ENCODE measurements at regions not wholly inside any gene's neighbourhood (a gene's known extent, or its start where the extent isn't known, plus 50 kb on each side); places are given as distances from the start of the nearest gene placed in this dataset.
"Not testable (repeated sequence)": the region's sequence is repeated elsewhere in the genome, so short reads cannot be mapped to it uniquely, and the experiment has no call there.

GRCh38 chr9:64016845-64017406, 1268.1 kb downstream of the FOXD4L5 start:
- H3K4me1 ChIP-seq (ENCODE audit: control insufficient read depth in 2 of 2, insufficient read depth in 2 of 2, low read length in 2 of 2); H3K36me3 Mint-ChIP-seq; H3K4me1 Mint-ChIP-seq; H3K27me3 Mint-ChIP-seq; intact Hi-C loops (cut with micrococcal nuclease); ATAC-seq; POLR2A ChIA-PET; CTCF ChIA-PET; H3K4me3 ChIP-seq (ENCODE audit: low read length); H3K9me3 ChIP-seq (ENCODE audit: control insufficient read depth in 2 of 3, low read length in 3 of 3); H3K27ac ChIP-seq (ENCODE audit: low read depth, low read length); H3K27me3 ChIP-seq (ENCODE audit: control insufficient read depth in 2 of 2, insufficient read depth in 2 of 2, low read length in 2 of 2); H3K36me3 ChIP-seq (ENCODE audit: control insufficient read depth in 2 of 3, insufficient read depth in 3 of 3, low read length in 3 of 3): not testable (repeated sequence)
- DNase-seq = peak in 5 of 9 donors; percentile 0 to 45 (median 25)
- Mint-ChIP-seq H3K27ac (peak overlapping the region in 1 of 9 donors; percentile 70), H3K9me3 (peaks cover 0 to 22% (median 6%) of the 10 kb centered on the region in 11 donors), H3K4me3 (peak overlapping the region in 8 of 10 donors; percentile 13 to 86 (median 55))

- H3K27me3 Mint-ChIP-seq; H3K27me3 ChIP-seq (ENCODE audit: control insufficient read depth in 2 of 2, insufficient read depth in 2 of 2, low read length in 2 of 2); intact Hi-C loops (cut with micrococcal nuclease); H3K27ac ChIP-seq (ENCODE audit: low read depth, low read length); H3K9me3 ChIP-seq (ENCODE audit: control insufficient read depth in 2 of 3, low read length in 3 of 3); H3K4me3 ChIP-seq (ENCODE audit: low read length); POLR2A ChIA-PET; H3K36me3 Mint-ChIP-seq; ATAC-seq; CTCF ChIA-PET; H3K4me1 Mint-ChIP-seq; H3K36me3 ChIP-seq (ENCODE audit: control insufficient read depth in 2 of 3, insufficient read depth in 3 of 3, low read length in 3 of 3); H3K4me1 ChIP-seq (ENCODE audit: control insufficient read depth in 2 of 2, insufficient read depth in 2 of 2, low read length in 2 of 2): not testable (repeated sequence)
- peak in 4 of 9 donors; percentile 1 to 14 (median 6) for DNase-seq
- peak overlapping the region in 1 of 9 donors; percentile 14 for H3K27ac Mint-ChIP-seq
- peaks cover 0 to 18% (median 5%) of the 10 kb centered on the region in 11 donors for H3K9me3 Mint-ChIP-seq
- H3K4me3 Mint-ChIP-seq = peak overlapping the region in 5 of 10 donors; percentile 14 to 78 (median 42)
Observed at GRCh38 chr9:64016246-64016645, 1268.8 kb downstream of the FOXD4L5 start.

GRCh38 chr9:64015136-64015535, 1269.9 kb downstream of the FOXD4L5 start:
- Histone ChIP-seq H3K4me1 (ENCODE audit: control insufficient read depth in 2 of 2, insufficient read depth in 2 of 2, low read length in 2 of 2) (no peaks in the 10 kb centered on the region), H3K27ac (ENCODE audit: low read depth, low read length) (no peak overlapping the region), H3K9me3 (ENCODE audit: control insufficient read depth in 2 of 3, low read length in 3 of 3) (no peaks in the 10 kb centered on the region), H3K4me3 (ENCODE audit: low read length) (no peak overlapping the region), H3K36me3 (ENCODE audit: control insufficient read depth in 2 of 3, insufficient read depth in 3 of 3, low read length in 3 of 3) (no peaks in the 10 kb centered on the region), H3K27me3 (ENCODE audit: control insufficient read depth in 2 of 2, insufficient read depth in 2 of 2, low read length in 2 of 2) (no peaks in the 10 kb centered on the region)
- POLR2A ChIA-PET = no interaction called here
- no peaks in the 10 kb centered on the region for H3K4me1 Mint-ChIP-seq
- no peaks in the 10 kb centered on the region for H3K27me3 Mint-ChIP-seq
- H3K9me3 Mint-ChIP-seq = peaks cover 0 to 18% (median 3%) of the 10 kb centered on the region in 11 donors
- CTCF ChIA-PET = no interaction called here
- ATAC-seq (no peak), DNase-seq (no peak)
- intact Hi-C loops (cut with micrococcal nuclease) = no loop called here
- H3K27ac Mint-ChIP-seq = no peak overlapping the region
- peak overlapping the region in 1 of 10 donors; percentile 51 for H3K4me3 Mint-ChIP-seq
- H3K36me3 Mint-ChIP-seq = no peaks in the 10 kb centered on the region

GRCh38 chr9:64014386-64015091, 1270.5 kb downstream of the FOXD4L5 start:
- H3K4me1 ChIP-seq (ENCODE audit: control insufficient read depth in 2 of 2, insufficient read depth in 2 of 2, low read length in 2 of 2); H3K4me3 ChIP-seq (ENCODE audit: low read length); ATAC-seq; H3K36me3 ChIP-seq (ENCODE audit: control insufficient read depth in 2 of 3, insufficient read depth in 3 of 3, low read length in 3 of 3); H3K27me3 Mint-ChIP-seq; intact Hi-C loops (cut with micrococcal nuclease); H3K36me3 Mint-ChIP-seq; H3K4me1 Mint-ChIP-seq; H3K27me3 ChIP-seq (ENCODE audit: control insufficient read depth in 2 of 2, insufficient read depth in 2 of 2, low read length in 2 of 2); H3K27ac ChIP-seq (ENCODE audit: low read depth, low read length); H3K4me3 Mint-ChIP-seq; CTCF ChIA-PET; DNase-seq; H3K27ac Mint-ChIP-seq; POLR2A ChIA-PET; H3K9me3 ChIP-seq (ENCODE audit: control insufficient read depth in 2 of 3, low read length in 3 of 3): not testable (repeated sequence)
- peaks cover 0 to 18% (median 2%) of the 10 kb centered on the region in 11 donors for H3K9me3 Mint-ChIP-seq

- not testable (repeated sequence) for H3K4me3 Mint-ChIP-seq
Observed at GRCh38 chr9:64013122-64013521, 1271.9 kb downstream of the FOXD4L5 start.

GRCh38 chr9:64012014-64012413, 1273.0 kb downstream of the FOXD4L5 start:
- H3K9me3 ChIP-seq (ENCODE audit: control insufficient read depth in 2 of 3, low read length in 3 of 3); intact Hi-C loops (cut with micrococcal nuclease); H3K36me3 ChIP-seq (ENCODE audit: control insufficient read depth in 2 of 3, insufficient read depth in 3 of 3, low read length in 3 of 3); H3K27me3 Mint-ChIP-seq; DNase-seq; ATAC-seq; H3K36me3 Mint-ChIP-seq; H3K27me3 ChIP-seq (ENCODE audit: control insufficient read depth in 2 of 2, insufficient read depth in 2 of 2, low read length in 2 of 2); H3K4me3 Mint-ChIP-seq; CTCF ChIA-PET; H3K27ac ChIP-seq (ENCODE audit: low read depth, low read length); H3K4me1 ChIP-seq (ENCODE audit: control insufficient read depth in 2 of 2, insufficient read depth in 2 of 2, low read length in 2 of 2); H3K27ac Mint-ChIP-seq; H3K4me3 ChIP-seq (ENCODE audit: low read length); H3K4me1 Mint-ChIP-seq; POLR2A ChIA-PET: not testable (repeated sequence)
- peaks cover 0 to 10% (median 0%) of the 10 kb centered on the region in 11 donors for H3K9me3 Mint-ChIP-seq

More at GRCh38 chr9:64013122-64013521, 1271.9 kb downstream of the FOXD4L5 start:
- H3K27me3 Mint-ChIP-seq; intact Hi-C loops (cut with micrococcal nuclease); DNase-seq; H3K4me1 Mint-ChIP-seq; ATAC-seq; H3K27ac Mint-ChIP-seq; CTCF ChIA-PET; H3K27ac ChIP-seq (ENCODE audit: low read depth, low read length); H3K36me3 ChIP-seq (ENCODE audit: control insufficient read depth in 2 of 3, insufficient read depth in 3 of 3, low read length in 3 of 3); H3K36me3 Mint-ChIP-seq; H3K4me1 ChIP-seq (ENCODE audit: control insufficient read depth in 2 of 2, insufficient read depth in 2 of 2, low read length in 2 of 2); H3K4me3 ChIP-seq (ENCODE audit: low read length); H3K9me3 ChIP-seq (ENCODE audit: control insufficient read depth in 2 of 3, low read length in 3 of 3); H3K27me3 ChIP-seq (ENCODE audit: control insufficient read depth in 2 of 2, insufficient read depth in 2 of 2, low read length in 2 of 2); POLR2A ChIA-PET: not testable (repeated sequence)
- peaks cover 0 to 15% (median 0%) of the 10 kb centered on the region in 11 donors for H3K9me3 Mint-ChIP-seq

GRCh38 chr9:63979741-63980140, 1305.3 kb downstream of the FOXD4L5 start:
- intact Hi-C loops (cut with micrococcal nuclease); H3K4me1 Mint-ChIP-seq; H3K36me3 Mint-ChIP-seq; H3K27ac ChIP-seq (ENCODE audit: low read depth, low read length); DNase-seq; CTCF ChIA-PET; H3K36me3 ChIP-seq (ENCODE audit: control insufficient read depth in 2 of 3, insufficient read depth in 3 of 3, low read length in 3 of 3); H3K9me3 Mint-ChIP-seq; H3K4me3 Mint-ChIP-seq; ATAC-seq; POLR2A ChIA-PET; H3K27me3 ChIP-seq (ENCODE audit: control insufficient read depth in 2 of 2, insufficient read depth in 2 of 2, low read length in 2 of 2); H3K9me3 ChIP-seq (ENCODE audit: control insufficient read depth in 2 of 3, low read length in 3 of 3); H3K4me1 ChIP-seq (ENCODE audit: control insufficient read depth in 2 of 2, insufficient read depth in 2 of 2, low read length in 2 of 2); H3K27ac Mint-ChIP-seq; H3K4me3 ChIP-seq (ENCODE audit: low read length); H3K27me3 Mint-ChIP-seq: not testable (repeated sequence)

Measured in naive thymus-derived CD4-positive, alpha-beta T cell (primary cell).